ENCODE measurements at regions not wholly inside any gene's neighbourhood (a gene's known extent, or its start where the extent isn't known, plus 50 kb on each side); places are given as distances from the start of the nearest gene placed in this dataset.

GRCh38 chr5:65098393-65098792 is 329.7 kb downstream of the CWC27 start:
- no peaks in the 10 kb centered on the region for H3K9me3 ChIP-seq (ENCODE audit: control insufficient read depth in 4 of 4, low read length in 3 of 4)
- no peak overlapping the region for H3K4me3 ChIP-seq (ENCODE audit: low read depth in 1 of 3, low read length in 3 of 3)
- 67% methylated on average over 3 of the region's 3 CpGs for WGBS
- no peak for TF ChIP-seq EGR1 (IDR thresholded peaks at IDR 0.05; ENCODE audit: low read depth in 2 of 2)
- TF ChIP-seq JUND (IDR thresholded peaks at IDR 0.05), result no peak
- no peak for DNase-seq (ENCODE audit: low spot score)
- H3K27ac ChIP-seq (ENCODE audit: low read depth in 1 of 2, low read length in 2 of 2), result no peak overlapping the region
- no peaks in the 10 kb centered on the region for H3K27me3 ChIP-seq (ENCODE audit: control insufficient read depth in 4 of 4, insufficient read depth in 4 of 4, low read length in 3 of 4)
- peaks cover 0 to 3% (median 1%) of the 10 kb centered on the region in 4 donors for H3K4me1 ChIP-seq (ENCODE audit: control insufficient read depth in 4 of 4, insufficient read depth in 4 of 4, low read length in 3 of 4)
- no peak overlapping the region for H3K9ac ChIP-seq (ENCODE audit: low read depth in 1 of 2, low read length in 2 of 2)
- H3K36me3 ChIP-seq (ENCODE audit: control insufficient read depth in 4 of 4, insufficient read depth in 3 of 4, low read depth in 1 of 4, low read length in 3 of 4), result no peaks in the 10 kb centered on the region

Measured in liver (tissue), 7 donors.